ENCODE measurements at regions not wholly inside any gene's neighbourhood (a gene's known extent, or its start where the extent isn't known, plus 50 kb on each side); places are given as distances from the start of the nearest gene placed in this dataset.

- Histone ChIP-seq H4K20me1 (ENCODE audit: insufficient read depth, low read length) (no peaks in the 10 kb centered on the region), H3K36me3 (replicated peaks; ENCODE audit: insufficient read depth, low read length) (no peaks in the 10 kb centered on the region)
Observed at GRCh38 chr18:76134628-76135027, 360.4 kb downstream of the ZNF516 start.

DNA sequence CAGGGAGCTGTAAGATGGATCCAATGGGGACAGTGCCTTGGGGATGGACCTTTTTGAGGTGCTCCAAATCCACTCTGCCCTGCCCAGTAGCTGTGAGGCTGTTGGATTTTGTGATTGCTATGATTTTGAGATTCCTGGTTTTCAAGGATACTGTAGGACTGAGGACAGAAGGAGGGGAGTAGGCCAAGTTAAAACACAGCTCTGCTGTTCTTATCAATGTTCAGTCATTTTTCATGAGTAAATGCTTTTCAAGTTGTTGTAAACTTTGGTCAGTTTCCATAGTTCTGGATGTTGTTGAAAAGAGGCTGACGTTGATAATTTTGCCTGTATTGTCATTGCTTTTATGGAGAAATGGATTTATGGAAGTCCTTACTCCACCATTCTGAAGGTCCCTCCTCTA lies 361.2 kb downstream of the ZNF516 start:
- H4K20me1 ChIP-seq (ENCODE audit: insufficient read depth, low read length): no peaks in the 10 kb centered on the region
- H3K36me3 ChIP-seq (replicated peaks; ENCODE audit: insufficient read depth, low read length): no peaks in the 10 kb centered on the region
- no peak overlapping the region for H3K27ac ChIP-seq (ENCODE audit: low read length)
- H3K9ac ChIP-seq (ENCODE audit: low read length): no peak overlapping the region
- no peak overlapping the region for H3K4me2 ChIP-seq (ENCODE audit: low read depth, low read length)
- H2AFZ ChIP-seq (ENCODE audit: low read length): no peak overlapping the region
- H3K79me2 ChIP-seq (ENCODE audit: low read length): no peaks in the 10 kb centered on the region
- no peak for TF ChIP-seq EZH2phosphoT487 (IDR thresholded peaks at IDR 0.05; ENCODE audit: low read length)
- TF ChIP-seq EZH2 (optimal IDR thresholded peaks at IDR 0.05; ENCODE audit: low read depth, low read length): no peak
- no peak for TF ChIP-seq CTCF (IDR thresholded peaks at IDR 0.05; ENCODE audit: low read length)
- H3K9me2 ChIP-seq (replicated peaks; ENCODE audit: insufficient read depth, low read length): no peaks in the 10 kb centered on the region
- H3K9me3 ChIP-seq (replicated peaks; ENCODE audit: insufficient read depth, low read length): no peaks in the 10 kb centered on the region
- no peak overlapping the region for H3K4me3 ChIP-seq (ENCODE audit: low read length)
- DNase-seq: no peak
- H3K4me1 ChIP-seq (ENCODE audit: low read length): no peaks in the 10 kb centered on the region
- H3F3A ChIP-seq (ENCODE audit: insufficient read depth, low read length): no peaks in the 10 kb centered on the region
- H3K27me3 ChIP-seq (replicated peaks; ENCODE audit: insufficient read depth, low read length): no peaks in the 10 kb centered on the region

More at GRCh38 chr18:76134628-76135027, 360.4 kb downstream of the ZNF516 start:
- Histone ChIP-seq H3K79me2 (ENCODE audit: low read length) (no peaks in the 10 kb centered on the region), H3K9ac (ENCODE audit: low read length) (no peak overlapping the region), H3K27me3 (replicated peaks; ENCODE audit: insufficient read depth, low read length) (no peaks in the 10 kb centered on the region), H2AFZ (ENCODE audit: low read length) (no peak overlapping the region), H3K9me3 (replicated peaks; ENCODE audit: insufficient read depth, low read length) (no peaks in the 10 kb centered on the region), H3K27ac (ENCODE audit: low read length) (no peak overlapping the region), H3F3A (ENCODE audit: insufficient read depth, low read length) (no peaks in the 10 kb centered on the region), H3K4me2 (ENCODE audit: low read depth, low read length) (no peak overlapping the region), H3K4me3 (ENCODE audit: low read length) (no peak overlapping the region), H3K4me1 (ENCODE audit: low read length) (no peaks in the 10 kb centered on the region), H3K9me2 (replicated peaks; ENCODE audit: insufficient read depth, low read length) (no peaks in the 10 kb centered on the region)
- peak; percentile 10 for DNase-seq
- TF ChIP-seq EZH2phosphoT487 (IDR thresholded peaks at IDR 0.05; ENCODE audit: low read length) (no peak), EZH2 (optimal IDR thresholded peaks at IDR 0.05; ENCODE audit: low read depth, low read length) (no peak), CTCF (IDR thresholded peaks at IDR 0.05; ENCODE audit: low read length) (no peak)

DNA sequence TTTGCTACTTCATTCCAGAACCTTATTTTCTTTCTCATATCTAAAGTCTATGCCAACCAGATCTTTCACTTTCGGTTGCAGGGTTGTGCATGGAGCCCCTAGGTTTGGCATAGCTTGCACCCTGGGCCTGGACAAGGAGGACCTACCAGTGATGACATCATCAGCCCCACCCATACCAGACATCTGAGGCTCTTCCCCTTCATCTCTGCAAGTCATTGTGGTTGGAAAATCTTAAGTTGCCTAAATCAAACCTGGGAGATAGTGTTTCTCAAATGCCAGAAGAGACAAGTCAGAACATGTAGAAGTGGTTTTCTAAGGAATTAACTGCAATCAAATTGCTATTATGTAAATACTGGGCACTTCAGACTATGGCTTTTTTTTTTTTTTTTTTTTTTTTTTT lies 363.3 kb downstream of the ZNF516 start:
- no peaks in the 10 kb centered on the region for H3K36me3 ChIP-seq (replicated peaks; ENCODE audit: insufficient read depth, low read length)
- H3K9ac ChIP-seq (ENCODE audit: low read length): no peak overlapping the region
- no peaks in the 10 kb centered on the region for H3K27me3 ChIP-seq (replicated peaks; ENCODE audit: insufficient read depth, low read length)
- no peaks in the 10 kb centered on the region for H4K20me1 ChIP-seq (ENCODE audit: insufficient read depth, low read length)
- H3K9me3 ChIP-seq (replicated peaks; ENCODE audit: insufficient read depth, low read length): no peaks in the 10 kb centered on the region
- no peak overlapping the region for H3K4me2 ChIP-seq (ENCODE audit: low read depth, low read length)
- no peak overlapping the region for H3K4me3 ChIP-seq (ENCODE audit: low read length)
- H3K27ac ChIP-seq (ENCODE audit: low read length): no peak overlapping the region
- TF ChIP-seq CTCF (IDR thresholded peaks at IDR 0.05; ENCODE audit: low read length): no peak
- no peaks in the 10 kb centered on the region for H3K9me2 ChIP-seq (replicated peaks; ENCODE audit: insufficient read depth, low read length)
- H3K79me2 ChIP-seq (ENCODE audit: low read length): no peaks in the 10 kb centered on the region
- no peaks in the 10 kb centered on the region for H3F3A ChIP-seq (ENCODE audit: insufficient read depth, low read length)
- DNase-seq: peak; percentile 46
- no peak overlapping the region for H2AFZ ChIP-seq (ENCODE audit: low read length)
- no peaks in the 10 kb centered on the region for H3K4me1 ChIP-seq (ENCODE audit: low read length)
